H1 (cell line): ENCODE measurements at regions not wholly inside any gene's neighbourhood (a gene's known extent, or its start where the extent isn't known, plus 50 kb on each side); places are given as distances from the start of the nearest gene placed in this dataset.

Source experiments
- CTCF ChIA-PET: fragments of 300-600 bp; sonication (Branson Sonifier 250); formaldehyde crosslinking; loops from one replicate; lab custom pipeline; 2021; ENCODE audit not compliant: partially characterized antibody; lab: Charles Lee
- POLR2A ChIA-PET: fragments of 300-600 bp; sonication (Branson Sonifier 250); formaldehyde crosslinking; loops from one replicate; lab custom pipeline; 2021; ENCODE audit warnings: inconsistent platforms; ENCODE audit not compliant: partially characterized antibody; lab: Charles Lee
- DNase-seq, 2 experiments: peaks; one replicate each; pipeline versions ENCODE4 v3.0.0 to v3.0.0-alpha.2; 2010 to 2022; ENCODE audit warnings: low spot score in 2 of 2, low read depth in 1 of 2, mixed read lengths in 1 of 2
- FAIRE-seq: peaks from 2 replicates; lab custom pipeline; 2011; peaks lifted over from hg19 to GRCh38; lab: Jason Lieb, UNC
- H2AFZ ChIP-seq: 2 replicates; pipeline ENCODE4 v1.8.1; 2012; ENCODE audit warnings: low read length, inconsistent platforms
- H2AK5ac ChIP-seq: 2 replicates; pipeline ENCODE4 v1.6.1; 2013; ENCODE audit warnings: low read depth, low read length
- H2BK120ac ChIP-seq: replicated peaks from 2 replicates; pipeline ENCODE3; 2013; ENCODE audit warnings: low read depth, low read length, inconsistent platforms
- H2BK12ac ChIP-seq: 2 replicates; pipeline ENCODE4 v1.6.1; 2013; ENCODE audit warnings: low read depth, low read length
- H2BK15ac ChIP-seq: 2 replicates; pipeline ENCODE4 v1.6.1; 2013; ENCODE audit warnings: low read length
- H2BK20ac ChIP-seq: 2 replicates; pipeline ENCODE4 v1.6.1; 2013; ENCODE audit warnings: low read length
- H2BK5ac ChIP-seq: 2 replicates; pipeline ENCODE4 v1.6.1; 2013; ENCODE audit warnings: low read depth, low read length
- H3K14ac ChIP-seq: 2 replicates; pipeline ENCODE4 v1.6.1; 2013; ENCODE audit warnings: inconsistent platforms; ENCODE audit not compliant: insufficient read length
- H3K18ac ChIP-seq: 2 replicates; pipeline ENCODE4 v1.6.1; 2013; ENCODE audit warnings: low read length; ENCODE audit errors: extremely low read depth
- H3K23ac ChIP-seq: 2 replicates; pipeline ENCODE4 v1.6.1; 2013; ENCODE audit warnings: inconsistent platforms; ENCODE audit not compliant: insufficient read length
- H3K23me2 ChIP-seq: 2 replicates; pipeline ENCODE4 v1.6.1; 2013; ENCODE audit warnings: low read depth, low read length
- H3K27ac ChIP-seq: 2 replicates; pipeline ENCODE4 v1.6.1; 2011; ENCODE audit warnings: low read depth, low read length, inconsistent platforms
- H3K27me3 ChIP-seq, 4 experiments: replicated peaks in 1 of 4; 1 replicate in 1 of 4; 2 replicates in 3 of 4; pipeline versions ENCODE4 v1.6.1 to v1.8.1; 2011 to 2013; ENCODE audit warnings: low read length in 3 of 4, mild to moderate bottlenecking in 3 of 4, inconsistent platforms in 2 of 4, mixed read lengths in 2 of 4, moderate library complexity in 1 of 4; ENCODE audit not compliant: control insufficient read depth in 3 of 4, insufficient read depth in 3 of 4; ENCODE audit errors: extremely low read depth in 1 of 4
- H3K36me3 ChIP-seq, 4 experiments: 2 replicates each; pipeline versions ENCODE4 v1.6.1 to v1.8.1; 2011 to 2013; ENCODE audit warnings: mild to moderate bottlenecking in 4 of 4, low read length in 3 of 4, moderate library complexity in 2 of 4, control low read depth in 1 of 4, inconsistent platforms in 1 of 4; ENCODE audit not compliant: insufficient read depth in 4 of 4, control insufficient read depth in 2 of 4
- H3K4ac ChIP-seq: replicated peaks from 2 replicates; pipeline ENCODE3; 2013; ENCODE audit warnings: low read length, low read depth, mixed read lengths, inconsistent platforms; ENCODE audit not compliant: insufficient read length
- H3K4me1 ChIP-seq, 4 experiments: replicated peaks in 1 of 4; 1 replicate in 1 of 4; 2 replicates in 3 of 4; pipeline versions ENCODE4 v1.6.1 to v1.8.1; 2011 to 2013; ENCODE audit warnings: low read length in 3 of 4, inconsistent platforms in 2 of 4, mixed read lengths in 1 of 4; ENCODE audit not compliant: insufficient read depth in 4 of 4, control insufficient read depth in 3 of 4
- H3K4me2 ChIP-seq, 2 experiments: 2 replicates each; pipeline versions ENCODE4 v1.6.1 to v1.8.1; 2011 to 2013; ENCODE audit warnings: low read depth in 2 of 2, low read length in 2 of 2, control low read depth in 1 of 2, inconsistent platforms in 1 of 2, mild to moderate bottlenecking in 1 of 2; ENCODE audit not compliant: insufficient read depth in 1 of 2
- H3K4me3 ChIP-seq, 4 experiments: fragments of 200-600, 300-600 bp in 1 of 4; sonication (generic), shearing (Covaris generic), sonication (Bioruptor Twin) in 1 of 4; 2 replicates each; pipeline versions ENCODE4 v1.5.1 to v1.8.1; 2011 to 2016; ENCODE audit warnings: low read length in 4 of 4, low read depth in 3 of 4, control low read depth in 2 of 4, inconsistent platforms in 2 of 4, mild to moderate bottlenecking in 2 of 4, mixed read lengths in 1 of 4, moderate library complexity in 1 of 4; ENCODE audit not compliant: insufficient read depth in 2 of 4; ENCODE audit errors: extremely low read depth in 1 of 4
- H3K56ac ChIP-seq: replicated peaks from 2 replicates; pipeline ENCODE3; 2013; ENCODE audit warnings: low read depth, mild to moderate bottlenecking, mixed read lengths, low read length, inconsistent platforms; ENCODE audit not compliant: insufficient read length
- H3K79me1 ChIP-seq: 2 replicates; pipeline ENCODE4 v1.6.1; 2013; ENCODE audit warnings: low read depth, low read length, control low read depth
- H3K79me2 ChIP-seq, 2 experiments: 2 replicates each; pipeline versions ENCODE4 v1.6.1 to v1.8.1; 2012 to 2013; ENCODE audit warnings: low read length in 2 of 2, mild to moderate bottlenecking in 2 of 2, inconsistent platforms in 1 of 2; ENCODE audit not compliant: insufficient read depth in 2 of 2, control insufficient read depth in 1 of 2
- H3K9ac ChIP-seq, 4 experiments: replicated peaks in 1 of 4; 1 replicate in 1 of 4; 2 replicates in 3 of 4; pipeline versions ENCODE4 v1.6.1 to v1.8.1; 2011 to 2013; ENCODE audit warnings: low read depth in 3 of 4, low read length in 3 of 4, control low read depth in 2 of 4, mild to moderate bottlenecking in 2 of 4, moderate library complexity in 2 of 4, inconsistent platforms in 1 of 4; ENCODE audit errors: extremely low read depth in 1 of 4
- H3K9me3 ChIP-seq, 2 experiments: 2 replicates each; pipeline versions ENCODE4 v1.6.1 to v1.8.1; 2012 to 2013; ENCODE audit warnings: mild to moderate bottlenecking in 2 of 2, moderate library complexity in 2 of 2, control low read depth in 1 of 2, inconsistent platforms in 1 of 2, low read depth in 1 of 2, low read length in 1 of 2, mixed read lengths in 1 of 2; ENCODE audit not compliant: insufficient read depth in 2 of 2
- H4K20me1 ChIP-seq, 2 experiments: replicated peaks in 1 of 2; 2 replicates each; pipeline versions ENCODE3 to v1.8.1; 2011 to 2013; ENCODE audit warnings: inconsistent platforms in 2 of 2, low read length in 2 of 2, mild to moderate bottlenecking in 1 of 2; ENCODE audit not compliant: insufficient read depth in 2 of 2, control insufficient read depth in 1 of 2
- H4K5ac ChIP-seq: 2 replicates; pipeline ENCODE4 v1.6.1; 2013; ENCODE audit warnings: low read length, low read depth, mixed read lengths, inconsistent platforms; ENCODE audit not compliant: insufficient read length
- H4K8ac ChIP-seq: 2 replicates; pipeline ENCODE4 v1.8.0; 2013; ENCODE audit warnings: mild to moderate bottlenecking, moderate library complexity, low read length, inconsistent platforms; ENCODE audit not compliant: insufficient read depth; ENCODE audit errors: extremely low read depth
- H4K91ac ChIP-seq: replicated peaks from 2 replicates; pipeline ENCODE3; 2013; ENCODE audit warnings: low read length, mixed read lengths, inconsistent platforms; ENCODE audit not compliant: insufficient read length
- BRCA1 ChIP-seq: IDR thresholded peaks from 2 replicates; pipeline ENCODE4 v1.6.1; 2012; ENCODE audit warnings: low read depth, low read length, improper control_type of control experiment
- EP300 ChIP-seq, 2 experiments: IDR thresholded peaks; 1 replicate in 1 of 2; 2 replicates in 1 of 2; pipeline ENCODE4 v1.6.1; 2011 to 2012; ENCODE audit warnings: low read depth in 2 of 2, low read length in 2 of 2, mild to moderate bottlenecking in 2 of 2, borderline replicate concordance in 1 of 2, inconsistent platforms in 1 of 2, moderate library complexity in 1 of 2
- POLR2A ChIP-seq, 2 experiments: IDR thresholded peaks; 1 replicate in 1 of 2; 2 replicates in 1 of 2; pipeline ENCODE4 v1.6.1; 2011; ENCODE audit warnings: low read depth in 2 of 2, low read length in 2 of 2, mild to moderate bottlenecking in 2 of 2; ENCODE audit errors: control extremely low read depth in 1 of 2
- TCF12 ChIP-seq: IDR thresholded peaks from 2 replicates; pipeline ENCODE4 v1.6.1; 2011; ENCODE audit warnings: low read depth, mild to moderate bottlenecking, low read length
- WGBS, 2 experiments: shearing (Covaris generic) in 1 of 2; methylation state at CpG; one replicate each; pipeline versions ENCODE4 v1.1.6 to v1.1.7; 2013 to 2015; ENCODE audit warnings: low lambda C conversion rate in 2 of 2, mixed read lengths in 2 of 2, inconsistent platforms in 1 of 2, low coverage in 1 of 2, missing lambda C conversion rate in 1 of 2; ENCODE audit not compliant: insufficient replicate concordance in 2 of 2, insufficient coverage in 1 of 2, insufficient read length in 1 of 2; ENCODE audit errors: extremely low coverage in 1 of 2, missing lambda C conversion rate in 1 of 2; 5-methylcytosine and 5-hydroxymethylcytosine counted together

DNA sequence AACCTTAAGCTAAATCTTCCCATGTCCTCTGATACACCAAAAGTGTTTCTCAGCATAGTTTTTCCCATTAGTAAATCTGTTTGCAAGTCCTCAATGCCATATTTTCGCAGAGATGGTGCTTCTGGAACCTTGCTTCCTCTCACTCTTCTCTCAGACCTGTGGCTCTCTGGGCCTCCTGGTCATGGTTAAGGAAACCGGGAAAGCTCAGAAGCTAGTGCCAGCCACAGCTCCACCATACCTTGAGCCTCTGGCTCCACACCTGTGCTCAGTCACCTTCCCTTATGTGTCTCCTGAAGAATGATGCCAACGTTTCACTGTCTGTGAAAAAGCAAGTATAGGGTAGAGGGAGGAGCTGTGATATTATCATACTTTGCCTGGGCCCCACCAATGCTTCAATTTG lies 149.6 kb downstream of the CYP26A1 start:
- Histone ChIP-seq H4K5ac (no peak overlapping the region), H2BK15ac (0 out of 2 replicates have a peak overlapping the region, but pooled peaks have one; percentile 53), H3K27ac (no peak overlapping the region), H3K4me1 (no peaks in the 10 kb centered on the region; a peak in 1 of 7 replicates), H3K79me1 (no peaks in the 10 kb centered on the region), H3K4ac (no peak overlapping the region), H2BK5ac (no peak overlapping the region), H3K18ac (no peak overlapping the region), H4K91ac (no peak overlapping the region), H3K9ac (no peak overlapping the region), H3K27me3 (no peaks in the 10 kb centered on the region), H4K20me1 (no peaks in the 10 kb centered on the region), H2AK5ac (peak overlapping the region; percentile 60; the same call in 1 of the 2 replicates), H3K79me2 (no peaks in the 10 kb centered on the region), H2BK120ac (peak overlapping the region; percentile 26), H4K8ac (no peak overlapping the region), H3K23ac (no peak overlapping the region), H3K9me3 (no peaks in the 10 kb centered on the region; a peak in 1 of 4 replicates), H3K4me3 (no peak overlapping the region), H3K56ac (no peak overlapping the region), H3K14ac (no peak overlapping the region), H3K4me2 (no peak overlapping the region), H3K36me3 (no peaks in the 10 kb centered on the region), H3K23me2 (no peaks in the 10 kb centered on the region), H2BK20ac (peak overlapping the region; percentile 88; the same call in 1 of the 2 replicates), H2AFZ (no peak overlapping the region), H2BK12ac (no peak overlapping the region)
- POLR2A ChIA-PET, result interaction anchor here (1.2 to 3.0 kb wide), 2 partner anchors 9 to 57 kb away, joined by 3 to 8 read pairs; no protein-coding TSS in a partner anchor
- CTCF ChIA-PET, result interaction anchor here (0.6 to 4.8 kb wide), 20 partner anchors 10 to 159 kb away, joined by 3 to 31 read pairs (median 4); no protein-coding TSS in a partner anchor
- WGBS, 2 experiments, result 91% methylated on average over 3 of the region's 3 CpGs; no CpG with 5 or more reads in 1 of the 2 experiments
- FAIRE-seq (no peak), DNase-seq (no peak)
- TF ChIP-seq EP300 (IDR thresholded peaks at IDR 0.05; ENCODE audit: borderline replicate concordance in 1 of 2, low read depth in 2 of 2, low read length in 2 of 2) (no peak), POLR2A (IDR thresholded peaks at IDR 0.05; ENCODE audit: control extremely low read depth in 1 of 2, low read depth in 2 of 2, low read length in 2 of 2) (no peak), TCF12 (no peak), BRCA1 (no peak)
